PC-9 (cell line): ENCODE measurements at regions not wholly inside any gene's neighbourhood (a gene's known extent, or its start where the extent isn't known, plus 50 kb on each side); places are given as distances from the start of the nearest gene placed in this dataset.
A peak's percentile ranks its signal among the peaks of the same experiment; 100 is the strongest.

Source experiments
- BruUV-seq: library from RNA; stranded (reverse); fragments of 400-500 nt; replicated peaks from 2 replicates; lab custom pipeline; 2021; lab: Mats Ljungman, UMichigan
- CTCF ChIA-PET: fragments of 300-600 bp; sonication (Branson Sonifier 250); formaldehyde crosslinking; loops from one replicate; lab custom pipeline; 2022; ENCODE audit warnings: antibody characterized with exemption; lab: Charles Lee
- POLR2A ChIA-PET: fragments of 300-600 bp; sonication (Branson Sonifier 250); formaldehyde crosslinking; loops from one replicate; lab custom pipeline; 2022; ENCODE audit warnings: antibody characterized with exemption; ENCODE audit not compliant: unreplicated experiment; lab: Charles Lee
- DNase-seq, 2 experiments: peaks; one replicate each; pipeline versions ENCODE4 v3.0.0 to v3.0.0-alpha.2; 2015 to 2022; ENCODE audit warnings: mixed read lengths in 1 of 2
- H2AFZ ChIP-seq: fragments of 200-600 bp; sonication (generic); 2 replicates; pipeline ENCODE4 v1.8.1; 2017; ENCODE audit warnings: antibody characterized with exemption
- H3F3A ChIP-seq: fragments of 200-600 bp; sonication (generic); 2 replicates; pipeline ENCODE4 v1.8.1; 2017; ENCODE audit warnings: antibody characterized with exemption, mild to moderate bottlenecking, low read depth; ENCODE audit not compliant: insufficient read depth
- H3K27ac ChIP-seq: fragments of 200-600 bp; sonication (generic); 2 replicates; pipeline ENCODE4 v1.6.1; 2016; ENCODE audit warnings: mixed run types
- H3K27me3 ChIP-seq: fragments of 200-600 bp; sonication (generic); 2 replicates; pipeline ENCODE4 v1.6.1; 2016; ENCODE audit warnings: low read depth, mixed run types; ENCODE audit not compliant: insufficient read depth
- H3K36me3 ChIP-seq: fragments of 200-600 bp; sonication (generic); 2 replicates; pipeline ENCODE4 v1.6.1; 2016; ENCODE audit warnings: low read depth, mixed run types
- H3K4me1 ChIP-seq: fragments of 200-600 bp; sonication (generic); replicated peaks from 2 replicates; pipeline ENCODE4 v1.6.1; 2016; ENCODE audit warnings: mixed run types; ENCODE audit not compliant: insufficient read depth
- H3K4me2 ChIP-seq: fragments of 200-600 bp; sonication (generic); 2 replicates; pipeline ENCODE4 v1.6.1; 2017; ENCODE audit warnings: mixed run types
- H3K4me3 ChIP-seq: fragments of 200-600 bp; sonication (generic); 2 replicates; pipeline ENCODE4 v1.6.1; 2016; ENCODE audit warnings: mixed run types
- H3K79me2 ChIP-seq: fragments of 200-600 bp; sonication (generic); 2 replicates; pipeline ENCODE4 v1.6.1; 2017; ENCODE audit warnings: low read depth, mixed run types
- H3K9me2 ChIP-seq: fragments of 200-600 bp; sonication (generic); 2 replicates; pipeline ENCODE4 v1.8.1; 2017; ENCODE audit warnings: mild to moderate bottlenecking; ENCODE audit not compliant: insufficient read depth
- H3K9me3 ChIP-seq: fragments of 200-600 bp; sonication (generic); 2 replicates; pipeline ENCODE4 v1.8.1; 2016; ENCODE audit warnings: low read depth; ENCODE audit not compliant: insufficient read depth
- H4K20me1 ChIP-seq: fragments of 200-600 bp; sonication (generic); 2 replicates; pipeline ENCODE4 v1.8.1; 2017; ENCODE audit not compliant: insufficient read depth
- EZH2 ChIP-seq: fragments of 200-600 bp; sonication (generic); IDR thresholded peaks from 2 replicates; pipeline ENCODE4 v1.8.0; 2017; ENCODE audit warnings: antibody characterized with exemption, low read depth
- intact Hi-C: fragments of 100-400 bp; cut with micrococcal nuclease; formaldehyde crosslinking; loops from one replicate; pipeline ENCODE4 v1.10.0; 2022; ENCODE audit not compliant: unreplicated experiment
- TF ChIP-seq, protein P1 (sequence below): fragments of 200-600 bp; sonication (generic); conservative IDR thresholded peaks from 2 replicates; pipeline ENCODE4 v1.6.1; 2017; ENCODE audit warnings: mixed run types, antibody characterized with exemption, mild to moderate bottlenecking, moderate library complexity

DNA sequence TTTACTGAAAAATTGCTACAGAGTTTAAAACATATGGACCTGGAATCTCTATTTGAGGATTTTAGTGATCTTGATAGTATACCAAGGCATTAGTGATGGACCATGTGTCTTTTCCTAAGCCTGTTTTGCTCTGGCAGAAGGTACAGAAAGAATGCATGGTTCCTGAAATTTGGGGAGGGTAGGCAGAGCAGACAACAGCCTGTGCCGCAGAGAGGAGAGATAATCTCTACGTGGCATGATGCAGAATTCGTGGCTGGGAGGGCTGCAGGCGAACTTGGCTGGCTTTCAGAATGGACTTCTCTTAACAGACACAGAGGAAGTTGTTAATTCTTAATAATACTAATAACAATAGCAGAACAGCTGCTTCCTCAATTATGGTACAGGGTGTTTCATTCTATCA is 137.5 kb upstream of the FOXB1 start:
- no peak for DNase-seq
- no peaks in the 10 kb centered on the region for H3K36me3 ChIP-seq

DNA sequence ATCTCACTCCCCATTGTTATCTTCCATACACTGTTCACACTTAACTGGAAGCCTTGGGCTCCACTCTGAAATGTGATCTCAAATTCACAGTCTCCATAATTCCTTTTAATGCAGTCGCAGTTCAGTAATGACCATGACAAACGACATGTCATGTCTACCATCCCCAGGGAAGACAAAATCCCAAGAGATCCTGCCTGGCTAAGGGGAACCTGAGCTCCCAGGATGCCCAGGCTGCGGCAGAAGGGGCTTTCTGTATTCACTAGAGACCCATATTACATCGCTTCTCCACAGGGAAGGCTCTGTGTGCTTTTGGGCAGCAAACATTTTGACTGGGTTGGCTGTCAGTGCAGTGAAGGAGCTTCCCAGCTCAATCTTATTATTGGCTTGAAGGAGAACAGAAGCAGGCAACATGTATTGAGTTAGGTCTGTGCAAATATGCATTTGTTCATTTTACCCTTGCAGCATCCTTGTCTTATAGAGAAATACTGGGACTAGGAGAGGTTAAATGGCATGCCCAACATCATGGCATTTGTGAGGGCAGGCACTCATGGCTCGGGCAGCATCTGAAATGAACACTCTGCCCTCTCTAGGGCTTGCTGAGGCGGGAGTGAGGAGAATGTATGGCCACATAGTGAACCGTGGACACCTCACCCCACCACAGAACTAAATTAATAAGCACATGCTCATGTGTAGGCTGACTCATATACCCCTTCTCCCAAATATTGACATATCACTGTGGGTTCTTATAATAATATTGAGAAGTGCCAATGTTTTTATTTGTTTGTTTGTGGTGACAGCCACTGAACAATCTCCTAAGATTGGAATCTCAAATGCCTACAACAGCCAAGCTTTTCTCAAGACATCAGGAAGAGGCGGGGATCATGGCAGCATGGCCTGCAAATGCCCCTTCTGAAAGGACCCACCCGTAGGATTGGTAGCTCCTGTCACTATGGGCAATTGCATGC is 141.6 kb upstream of the FOXB1 start:
- H3K27me3 ChIP-seq: no peaks in the 10 kb centered on the region
- no peaks in the 10 kb centered on the region for H3F3A ChIP-seq
- no peak for TF ChIP-seq EZH2
- TF ChIP-seq, protein P1, sequence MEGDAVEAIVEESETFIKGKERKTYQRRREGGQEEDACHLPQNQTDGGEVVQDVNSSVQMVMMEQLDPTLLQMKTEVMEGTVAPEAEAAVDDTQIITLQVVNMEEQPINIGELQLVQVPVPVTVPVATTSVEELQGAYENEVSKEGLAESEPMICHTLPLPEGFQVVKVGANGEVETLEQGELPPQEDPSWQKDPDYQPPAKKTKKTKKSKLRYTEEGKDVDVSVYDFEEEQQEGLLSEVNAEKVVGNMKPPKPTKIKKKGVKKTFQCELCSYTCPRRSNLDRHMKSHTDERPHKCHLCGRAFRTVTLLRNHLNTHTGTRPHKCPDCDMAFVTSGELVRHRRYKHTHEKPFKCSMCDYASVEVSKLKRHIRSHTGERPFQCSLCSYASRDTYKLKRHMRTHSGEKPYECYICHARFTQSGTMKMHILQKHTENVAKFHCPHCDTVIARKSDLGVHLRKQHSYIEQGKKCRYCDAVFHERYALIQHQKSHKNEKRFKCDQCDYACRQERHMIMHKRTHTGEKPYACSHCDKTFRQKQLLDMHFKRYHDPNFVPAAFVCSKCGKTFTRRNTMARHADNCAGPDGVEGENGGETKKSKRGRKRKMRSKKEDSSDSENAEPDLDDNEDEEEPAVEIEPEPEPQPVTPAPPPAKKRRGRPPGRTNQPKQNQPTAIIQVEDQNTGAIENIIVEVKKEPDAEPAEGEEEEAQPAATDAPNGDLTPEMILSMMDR: no peak
- no peak overlapping the region for H2AFZ ChIP-seq
- no peaks in the 10 kb centered on the region for H3K9me3 ChIP-seq
- H3K79me2 ChIP-seq: no peaks in the 10 kb centered on the region
- H3K27ac ChIP-seq: no peak overlapping the region
- POLR2A ChIA-PET: interaction anchor here (0.6 to 0.8 kb wide), 2 partner anchors 53 to 136 kb away, joined by 3 to 9 read pairs; no protein-coding TSS in a partner anchor
- 0 out of 2 replicates have a peak, but pooled peaks cover 7% of the 10 kb centered on the region for H3K4me1 ChIP-seq
- CTCF ChIA-PET: no interaction called here
- intact Hi-C loops: no loop called here
- peak in 1 of 2 experiments; percentile 86 for DNase-seq
- H4K20me1 ChIP-seq: no peaks in the 10 kb centered on the region
- no peak overlapping the region for H3K4me2 ChIP-seq
- no peak overlapping the region for H3K4me3 ChIP-seq
- no peaks in the 10 kb centered on the region for H3K9me2 ChIP-seq
- no TSS peak for BruUV-seq
- H3K36me3 ChIP-seq: no peaks in the 10 kb centered on the region

More for the DNA sequence above, 137.5 kb upstream of the FOXB1 start:
- Histone ChIP-seq H3K27me3 (no peaks in the 10 kb centered on the region), H3K4me3 (no peak overlapping the region), H3K9me2 (no peaks in the 10 kb centered on the region), H3K79me2 (no peaks in the 10 kb centered on the region), H3F3A (no peaks in the 10 kb centered on the region), H3K27ac (no peak overlapping the region), H3K9me3 (no peaks in the 10 kb centered on the region), H2AFZ (no peak overlapping the region), H4K20me1 (no peaks in the 10 kb centered on the region), H3K4me1 (0 out of 2 replicates have a peak, but pooled peaks cover 7% of the 10 kb centered on the region), H3K4me2 (no peak overlapping the region)
- CTCF ChIA-PET: no interaction called here
- BruUV-seq: no TSS peak
- no peak for TF ChIP-seq EZH2
- TF ChIP-seq, protein P1: no peak
- intact Hi-C loops: no loop called here
- POLR2A ChIA-PET: no interaction called here

DNA sequence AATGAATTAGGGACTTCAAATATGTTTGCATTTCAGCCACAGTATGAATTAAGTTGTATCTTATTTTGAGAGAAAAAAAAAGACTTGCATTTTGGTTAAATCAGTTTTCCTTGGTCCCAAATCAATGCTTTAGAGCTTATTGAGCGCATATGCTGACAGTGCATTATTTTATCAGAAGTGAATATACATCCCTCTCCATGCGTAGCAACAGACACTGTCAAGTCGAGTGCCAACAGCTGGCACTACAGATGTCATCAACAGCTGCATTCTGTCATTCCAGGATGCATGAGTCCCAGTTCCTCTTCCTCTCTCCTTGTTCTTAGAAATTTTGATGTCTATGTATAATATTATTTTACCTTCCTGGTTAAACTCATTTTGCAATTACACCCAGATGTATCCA is 156.1 kb upstream of the FOXB1 start:
- no peaks in the 10 kb centered on the region for H3K27me3 ChIP-seq
- H3K36me3 ChIP-seq: no peaks in the 10 kb centered on the region
- H3K9me3 ChIP-seq: no peaks in the 10 kb centered on the region
- no peak overlapping the region for H3K27ac ChIP-seq
- POLR2A ChIA-PET: interaction anchor here (0.6 kb wide), 1 partner anchor 20 kb away, joined by 10 read pairs; no protein-coding TSS in a partner anchor
- no peak overlapping the region for H3K4me2 ChIP-seq
- H4K20me1 ChIP-seq: no peaks in the 10 kb centered on the region
- intact Hi-C loops: no loop called here
- CTCF ChIA-PET: no interaction called here
- no peak overlapping the region for H2AFZ ChIP-seq
- no TSS peak for BruUV-seq
- H3K79me2 ChIP-seq: no peaks in the 10 kb centered on the region
- TF ChIP-seq, protein P1: no peak
- no peak for TF ChIP-seq EZH2
- H3F3A ChIP-seq: no peaks in the 10 kb centered on the region
- no peak for DNase-seq
- no peaks in the 10 kb centered on the region for H3K9me2 ChIP-seq
- H3K4me1 ChIP-seq: no peaks in the 10 kb centered on the region
- no peak overlapping the region for H3K4me3 ChIP-seq
